Neural cell (in vitro differentiated cells): ENCODE measurements at regions not wholly inside any gene's neighbourhood (a gene's known extent, or its start where the extent isn't known, plus 50 kb on each side); places are given as distances from the start of the nearest gene placed in this dataset.

Experiments
- EZH2 ChIP-seq: fragments of 200-600, 300-800 bp; shearing (Covaris generic), sonication (generic); IDR thresholded peaks from 2 replicates; pipeline ENCODE4 v1.6.1; 2014; ENCODE audit warnings: antibody characterized with exemption, low read length, borderline replicate concordance, mild to moderate bottlenecking; ENCODE audit not compliant: insufficient read depth, poor library complexity, severe bottlenecking
- TF ChIP-seq, protein P1 (sequence below): fragments of 450-650 bp; IDR thresholded peaks from 2 replicates; pipeline ENCODE4 v1.5.1; 2014; ENCODE audit warnings: antibody characterized with exemption, mild to moderate bottlenecking, moderate library complexity; ENCODE audit not compliant: poor library complexity, severe bottlenecking
- TF ChIP-seq, protein P2 (sequence below): IDR thresholded peaks from 2 replicates; pipeline ENCODE4 v1.6.1; 2012; ENCODE audit warnings: borderline replicate concordance

DNA sequence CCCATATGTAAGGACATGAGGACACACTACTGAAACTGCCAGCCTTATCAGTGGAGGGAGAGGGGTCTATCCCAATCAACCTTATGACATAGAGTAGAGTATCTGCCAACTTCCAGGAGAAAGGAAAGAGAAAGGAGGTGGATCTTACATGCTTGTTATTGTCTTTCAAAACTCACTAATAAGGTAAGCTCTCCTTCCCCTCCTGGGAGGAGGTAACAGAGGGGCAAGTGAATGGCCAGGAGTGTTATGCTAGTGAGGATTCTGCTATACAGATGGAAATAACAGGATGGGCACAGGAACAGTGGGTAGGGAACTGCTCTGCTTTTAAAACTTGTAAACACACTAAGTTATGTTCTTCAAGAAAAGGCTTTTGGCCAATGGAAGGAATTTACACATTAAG, 1020.1 kb downstream of the TDRD15 start:
- TF ChIP-seq, protein P1, sequence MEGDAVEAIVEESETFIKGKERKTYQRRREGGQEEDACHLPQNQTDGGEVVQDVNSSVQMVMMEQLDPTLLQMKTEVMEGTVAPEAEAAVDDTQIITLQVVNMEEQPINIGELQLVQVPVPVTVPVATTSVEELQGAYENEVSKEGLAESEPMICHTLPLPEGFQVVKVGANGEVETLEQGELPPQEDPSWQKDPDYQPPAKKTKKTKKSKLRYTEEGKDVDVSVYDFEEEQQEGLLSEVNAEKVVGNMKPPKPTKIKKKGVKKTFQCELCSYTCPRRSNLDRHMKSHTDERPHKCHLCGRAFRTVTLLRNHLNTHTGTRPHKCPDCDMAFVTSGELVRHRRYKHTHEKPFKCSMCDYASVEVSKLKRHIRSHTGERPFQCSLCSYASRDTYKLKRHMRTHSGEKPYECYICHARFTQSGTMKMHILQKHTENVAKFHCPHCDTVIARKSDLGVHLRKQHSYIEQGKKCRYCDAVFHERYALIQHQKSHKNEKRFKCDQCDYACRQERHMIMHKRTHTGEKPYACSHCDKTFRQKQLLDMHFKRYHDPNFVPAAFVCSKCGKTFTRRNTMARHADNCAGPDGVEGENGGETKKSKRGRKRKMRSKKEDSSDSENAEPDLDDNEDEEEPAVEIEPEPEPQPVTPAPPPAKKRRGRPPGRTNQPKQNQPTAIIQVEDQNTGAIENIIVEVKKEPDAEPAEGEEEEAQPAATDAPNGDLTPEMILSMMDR, result no peak
- no peak for TF ChIP-seq EZH2
- TF ChIP-seq, protein P2, sequence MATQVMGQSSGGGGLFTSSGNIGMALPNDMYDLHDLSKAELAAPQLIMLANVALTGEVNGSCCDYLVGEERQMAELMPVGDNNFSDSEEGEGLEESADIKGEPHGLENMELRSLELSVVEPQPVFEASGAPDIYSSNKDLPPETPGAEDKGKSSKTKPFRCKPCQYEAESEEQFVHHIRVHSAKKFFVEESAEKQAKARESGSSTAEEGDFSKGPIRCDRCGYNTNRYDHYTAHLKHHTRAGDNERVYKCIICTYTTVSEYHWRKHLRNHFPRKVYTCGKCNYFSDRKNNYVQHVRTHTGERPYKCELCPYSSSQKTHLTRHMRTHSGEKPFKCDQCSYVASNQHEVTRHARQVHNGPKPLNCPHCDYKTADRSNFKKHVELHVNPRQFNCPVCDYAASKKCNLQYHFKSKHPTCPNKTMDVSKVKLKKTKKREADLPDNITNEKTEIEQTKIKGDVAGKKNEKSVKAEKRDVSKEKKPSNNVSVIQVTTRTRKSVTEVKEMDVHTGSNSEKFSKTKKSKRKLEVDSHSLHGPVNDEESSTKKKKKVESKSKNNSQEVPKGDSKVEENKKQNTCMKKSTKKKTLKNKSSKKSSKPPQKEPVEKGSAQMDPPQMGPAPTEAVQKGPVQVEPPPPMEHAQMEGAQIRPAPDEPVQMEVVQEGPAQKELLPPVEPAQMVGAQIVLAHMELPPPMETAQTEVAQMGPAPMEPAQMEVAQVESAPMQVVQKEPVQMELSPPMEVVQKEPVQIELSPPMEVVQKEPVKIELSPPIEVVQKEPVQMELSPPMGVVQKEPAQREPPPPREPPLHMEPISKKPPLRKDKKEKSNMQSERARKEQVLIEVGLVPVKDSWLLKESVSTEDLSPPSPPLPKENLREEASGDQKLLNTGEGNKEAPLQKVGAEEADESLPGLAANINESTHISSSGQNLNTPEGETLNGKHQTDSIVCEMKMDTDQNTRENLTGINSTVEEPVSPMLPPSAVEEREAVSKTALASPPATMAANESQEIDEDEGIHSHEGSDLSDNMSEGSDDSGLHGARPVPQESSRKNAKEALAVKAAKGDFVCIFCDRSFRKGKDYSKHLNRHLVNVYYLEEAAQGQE, result no peak
